Cardiac muscle cell (in vitro differentiated cells and primary cell): ENCODE measurements at regions not wholly inside any gene's neighbourhood (a gene's known extent, or its start where the extent isn't known, plus 50 kb on each side); places are given as distances from the start of the nearest gene placed in this dataset.
A peak's percentile ranks its signal among the peaks of the same experiment; 100 is the strongest.

Experiments
- DNase-seq, 2 donors: peaks; one replicate each; pipeline versions ENCODE4 v3.0.0 to v3.0.0-alpha.2; 2010 to 2017; ENCODE audit warnings: low read depth in 1 of 2, low spot score in 1 of 2
- H3K27ac ChIP-seq: fragments of 200-600 bp; sonication (generic); 2 replicates; pipeline ENCODE4 v1.5.1; 2016
- H3K27me3 ChIP-seq: fragments of 200-600 bp; sonication (generic); 2 replicates; pipeline ENCODE4 v1.6.0; 2016; ENCODE audit warnings: control low read depth
- H3K36me3 ChIP-seq: fragments of 200-600 bp; sonication (generic); 2 replicates; pipeline ENCODE4 v1.5.1; 2016; ENCODE audit warnings: control low read depth
- H3K4me1 ChIP-seq: fragments of 200-600 bp; sonication (generic); 2 replicates; pipeline ENCODE4 v1.8.1; 2017; ENCODE audit warnings: low read depth, mild to moderate bottlenecking, mixed run types
- H3K4me3 ChIP-seq: fragments of 200-600 bp; sonication (generic); 2 replicates; pipeline ENCODE4 v1.5.1; 2016; ENCODE audit warnings: mild to moderate bottlenecking
- H3K9me3 ChIP-seq: fragments of 200-600 bp; sonication (generic); 2 replicates; pipeline ENCODE4 v1.5.1; 2017; ENCODE audit warnings: low read depth, mild to moderate bottlenecking, control low read depth
- CTCF ChIP-seq: IDR thresholded peaks from 2 replicates; pipeline ENCODE4 v1.5.1; 2012; ENCODE audit warnings: low read depth, mild to moderate bottlenecking, low read length

DNA sequence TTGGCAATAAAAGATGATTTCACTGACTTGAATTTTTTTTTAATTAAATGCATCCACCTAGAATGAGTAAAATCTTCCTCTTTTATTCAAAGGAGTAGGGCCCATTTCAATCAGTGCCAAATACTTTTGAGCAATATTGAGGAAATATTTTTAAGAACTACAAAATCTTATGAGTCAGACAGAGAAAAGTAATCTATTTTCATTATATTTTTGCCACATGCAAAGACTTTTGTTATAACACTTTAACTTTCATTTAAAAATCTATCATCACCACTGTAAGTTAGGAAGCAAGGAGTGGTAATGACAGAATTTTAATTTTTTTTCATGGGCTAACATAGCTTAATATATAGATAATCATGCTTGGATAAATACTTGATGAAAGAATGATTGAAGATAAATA is 345.2 kb upstream of the KITLG start:
- Histone ChIP-seq H3K4me1 (no peaks in the 10 kb centered on the region), H3K27me3 (no peaks in the 10 kb centered on the region), H3K9me3 (no peaks in the 10 kb centered on the region), H3K4me3 (no peak overlapping the region), H3K27ac (no peak overlapping the region), H3K36me3 (no peaks in the 10 kb centered on the region)
- no peak for DNase-seq
- no peak for TF ChIP-seq CTCF

GRCh38 chr12:88924162-88924561 is 343.9 kb upstream of the KITLG start:
- H3K9me3 ChIP-seq: no peaks in the 10 kb centered on the region
- no peaks in the 10 kb centered on the region for H3K36me3 ChIP-seq
- no peaks in the 10 kb centered on the region for H3K4me1 ChIP-seq
- H3K27ac ChIP-seq: no peak overlapping the region
- H3K4me3 ChIP-seq: no peak overlapping the region
- no peaks in the 10 kb centered on the region for H3K27me3 ChIP-seq
- no peak for TF ChIP-seq CTCF
- DNase-seq: no peak

DNA sequence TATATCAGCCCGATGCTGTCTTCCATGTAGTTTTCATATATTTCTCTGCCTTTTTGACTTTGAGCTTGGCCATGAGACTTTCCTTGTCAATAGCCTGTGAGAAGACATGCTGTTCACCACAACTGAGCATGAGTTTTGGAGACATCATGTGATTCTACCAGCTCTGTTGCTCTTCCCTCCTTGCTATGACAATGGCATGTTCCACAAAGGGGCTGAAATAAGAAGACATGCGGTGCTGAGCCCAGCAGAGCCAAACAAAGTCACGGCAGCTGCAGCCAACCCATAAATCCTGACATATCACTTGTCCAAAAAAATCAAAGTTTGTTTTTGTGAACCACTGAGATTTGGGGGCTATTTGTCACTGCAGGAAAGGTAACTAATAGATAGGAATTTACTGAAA is 343.4 kb upstream of the KITLG start:
- Histone ChIP-seq H3K4me1 (no peaks in the 10 kb centered on the region), H3K36me3 (no peaks in the 10 kb centered on the region), H3K27ac (no peak overlapping the region), H3K9me3 (no peaks in the 10 kb centered on the region), H3K27me3 (no peaks in the 10 kb centered on the region), H3K4me3 (no peak overlapping the region)
- no peak for TF ChIP-seq CTCF
- no peak for DNase-seq

DNA sequence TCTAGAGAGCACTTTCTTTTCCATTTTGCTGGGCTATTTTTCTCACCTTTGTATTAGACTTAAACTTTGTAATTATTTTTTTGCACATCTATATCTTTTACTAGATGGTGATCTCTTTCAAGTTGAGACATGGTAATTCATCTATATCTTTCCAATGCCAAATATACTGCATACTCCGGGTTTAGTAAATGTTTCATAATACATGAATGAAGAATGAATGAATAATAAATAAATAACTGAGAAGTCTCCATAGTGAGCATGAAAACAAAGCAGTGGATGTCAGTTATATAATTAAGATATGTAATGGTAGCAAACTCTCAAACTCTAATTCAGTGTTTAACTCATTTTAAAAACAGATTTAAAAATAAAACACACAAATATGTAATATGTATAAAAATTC is 342.5 kb upstream of the KITLG start:
- Histone ChIP-seq H3K4me1 (no peaks in the 10 kb centered on the region), H3K4me3 (no peak overlapping the region)

GRCh38 chr12:88921890-88922532 is 341.7 kb upstream of the KITLG start:
- Histone ChIP-seq H3K27me3 (no peaks in the 10 kb centered on the region), H3K36me3 (no peaks in the 10 kb centered on the region), H3K4me3 (no peak overlapping the region), H3K4me1 (no peaks in the 10 kb centered on the region), H3K9me3 (no peaks in the 10 kb centered on the region), H3K27ac (no peak overlapping the region)
- no peak for TF ChIP-seq CTCF
- DNase-seq: no peak

More for the DNA sequence above, 342.5 kb upstream of the KITLG start:
- no peak for TF ChIP-seq CTCF
- H3K27ac ChIP-seq: no peak overlapping the region
- no peaks in the 10 kb centered on the region for H3K9me3 ChIP-seq
- H3K36me3 ChIP-seq: no peaks in the 10 kb centered on the region
- peak in 1 of 2 donors; percentile 13 for DNase-seq
- H3K27me3 ChIP-seq: no peaks in the 10 kb centered on the region
